Chondrocyte (in vitro differentiated cells): ENCODE measurements at regions not wholly inside any gene's neighbourhood (a gene's known extent, or its start where the extent isn't known, plus 50 kb on each side); places are given as distances from the start of the nearest gene placed in this dataset.

Source experiments
- DNase-seq: peaks from one replicate; pipeline ENCODE4 v3.0.0; 2021; ENCODE audit warnings: mixed read lengths, low spot score
- H3K27ac Mint-ChIP-seq: one replicate; pipeline ENCODE4 v1.8.0; 2021; ENCODE audit warnings: mild to moderate bottlenecking, moderate library complexity, mixed read lengths; ENCODE audit not compliant: unreplicated experiment
- H3K27me3 Mint-ChIP-seq: 2 replicates; pipeline ENCODE4 v1.8.0; 2021; ENCODE audit warnings: low read depth, mixed read lengths
- H3K36me3 Mint-ChIP-seq: 2 replicates; pipeline ENCODE4 v1.8.0; 2021; ENCODE audit warnings: low read depth, mixed read lengths
- H3K4me1 Mint-ChIP-seq: 2 replicates; pipeline ENCODE4 v1.8.0; 2021; ENCODE audit warnings: low read depth, mild to moderate bottlenecking, mixed read lengths
- H3K4me3 Mint-ChIP-seq: one replicate; pipeline ENCODE4 v1.8.0; 2021; ENCODE audit warnings: mild to moderate bottlenecking, moderate library complexity, mixed read lengths; ENCODE audit not compliant: unreplicated experiment
- H3K9me3 Mint-ChIP-seq: 2 replicates; pipeline ENCODE4 v1.8.0; 2021; ENCODE audit warnings: low read depth, mixed read lengths
- CTCF ChIP-seq: fragments of 200-600 bp; sonication (generic); IDR thresholded peaks from 2 replicates; pipeline ENCODE4 v1.5.0; 2021; ENCODE audit warnings: antibody characterized with exemption, mild to moderate bottlenecking, moderate library complexity

- Mint-ChIP-seq H3K27me3 (no peaks in the 10 kb centered on the region), H3K27ac (no peak overlapping the region), H3K4me1 (peaks cover 42% of the 10 kb centered on the region), H3K9me3 (no peaks in the 10 kb centered on the region), H3K4me3 (no peak overlapping the region), H3K36me3 (no peaks in the 10 kb centered on the region)
- no peak for DNase-seq
- TF ChIP-seq CTCF, result no peak
These were observed 53.5 kb upstream of the PDE5A start for GRCh38 chr4:119682099-119682498.

GRCh38 chr4:119679251-119679650 is 50.6 kb upstream of the PDE5A start:
- Mint-ChIP-seq H3K4me3 (no peak overlapping the region), H3K4me1 (peaks cover 32% of the 10 kb centered on the region), H3K9me3 (no peaks in the 10 kb centered on the region), H3K36me3 (no peaks in the 10 kb centered on the region), H3K27me3 (no peaks in the 10 kb centered on the region), H3K27ac (no peak overlapping the region)
- TF ChIP-seq CTCF, result no peak
- no peak for DNase-seq

GRCh38 chr4:119678761-119679160 is 50.2 kb upstream of the PDE5A start:
- H3K9me3 Mint-ChIP-seq, result no peaks in the 10 kb centered on the region

More at GRCh38 chr4:119678761-119679160, 50.2 kb upstream of the PDE5A start:
- H3K27me3 Mint-ChIP-seq, result no peaks in the 10 kb centered on the region
- peaks cover 27% of the 10 kb centered on the region for H3K4me1 Mint-ChIP-seq
- no peak for DNase-seq
- H3K36me3 Mint-ChIP-seq, result no peaks in the 10 kb centered on the region
- TF ChIP-seq CTCF, result no peak
- no peak overlapping the region for H3K4me3 Mint-ChIP-seq
- no peak overlapping the region for H3K27ac Mint-ChIP-seq
